C1 segment of cervical spinal cord (tissue), 14 donors: ENCODE measurements at regions not wholly inside any gene's neighbourhood (a gene's known extent, or its start where the extent isn't known, plus 50 kb on each side); places are given as distances from the start of the nearest gene placed in this dataset.

Source experiments
- DNase-seq, 14 donors: peaks; one replicate each; lab custom pipeline; 2025; lab: John Stamatoyannopoulos, UW

DNA sequence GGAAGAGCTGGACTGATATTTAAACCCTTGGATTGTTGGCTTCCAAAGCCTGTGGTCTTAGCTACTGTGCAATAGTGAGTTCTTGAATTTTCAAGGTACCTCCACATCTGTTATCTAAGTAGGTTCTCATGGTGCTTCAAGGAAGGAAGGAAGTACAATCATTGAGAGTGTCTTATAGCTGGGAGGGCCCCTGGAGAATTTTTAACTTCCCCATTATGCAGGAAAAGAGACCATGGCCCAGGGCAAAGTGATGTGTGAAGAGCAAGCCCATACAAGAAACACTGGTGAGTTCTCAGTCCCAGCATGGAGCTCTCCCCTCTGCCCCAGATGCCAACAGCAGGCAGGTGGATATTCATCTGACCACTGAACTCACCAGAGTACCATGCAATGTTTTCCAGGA lies 169.0 kb upstream of the IRX6 start:
- no peak for DNase-seq

DNA sequence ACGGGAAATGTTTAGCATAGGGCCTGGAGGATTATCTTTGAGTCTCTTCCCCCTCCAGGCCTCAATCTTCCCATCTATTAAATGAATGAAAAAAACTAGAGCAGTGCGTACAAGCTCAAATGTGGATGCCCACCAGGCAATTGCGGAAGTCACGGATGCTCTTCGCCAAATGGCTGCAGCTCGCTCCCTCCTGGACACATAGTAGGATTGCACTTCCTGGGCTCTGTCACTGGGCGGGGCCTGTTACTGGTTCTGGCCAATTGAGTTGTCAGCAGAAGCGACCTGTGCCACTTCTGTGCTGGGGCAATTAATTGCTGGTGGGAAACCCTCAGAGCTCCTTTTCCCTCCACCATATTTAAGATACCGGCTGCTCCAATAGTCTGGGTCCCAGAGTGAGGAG lies 168.2 kb upstream of the IRX6 start:
- DNase-seq, result no peak

DNA sequence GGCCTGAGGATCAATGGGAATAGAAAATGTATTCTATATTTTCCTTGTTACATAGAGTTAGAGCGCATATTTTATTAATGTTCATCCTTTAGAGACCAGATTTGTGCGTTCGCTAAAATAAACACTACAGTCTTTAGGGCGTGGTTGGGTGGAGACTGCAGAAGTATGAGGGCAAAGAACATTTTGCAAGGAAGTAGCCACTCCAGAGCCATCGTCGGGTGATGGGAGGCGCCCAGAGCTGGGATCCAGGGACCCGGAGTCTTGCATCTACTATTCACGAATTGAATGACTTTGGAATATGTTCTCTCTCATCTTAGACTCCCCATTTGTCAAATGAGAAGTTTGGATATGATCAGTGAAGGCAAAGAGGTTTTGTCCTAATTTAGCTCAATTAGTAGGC lies 154.2 kb upstream of the IRX6 start:
- DNase-seq, result no peak

DNA sequence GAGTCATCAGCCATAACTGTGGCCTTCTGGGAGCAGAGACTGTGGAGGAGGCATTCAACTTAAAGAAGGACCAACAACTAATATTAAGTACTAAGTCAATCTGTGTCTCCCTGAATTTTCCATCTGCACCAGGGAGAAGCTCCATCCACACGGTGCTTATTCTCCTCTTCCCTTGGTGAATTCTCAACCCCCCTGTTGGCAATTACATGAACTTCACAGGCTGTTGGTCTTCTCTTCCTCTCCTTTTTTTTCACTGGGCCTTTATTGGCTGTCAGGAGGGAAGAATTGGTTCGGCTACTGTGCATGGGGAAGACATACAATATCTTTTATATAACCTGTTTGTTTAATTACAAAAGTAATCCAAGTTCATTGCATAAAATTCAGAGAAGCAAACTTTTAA lies 152.8 kb upstream of the IRX6 start:
- no peak for DNase-seq

DNA sequence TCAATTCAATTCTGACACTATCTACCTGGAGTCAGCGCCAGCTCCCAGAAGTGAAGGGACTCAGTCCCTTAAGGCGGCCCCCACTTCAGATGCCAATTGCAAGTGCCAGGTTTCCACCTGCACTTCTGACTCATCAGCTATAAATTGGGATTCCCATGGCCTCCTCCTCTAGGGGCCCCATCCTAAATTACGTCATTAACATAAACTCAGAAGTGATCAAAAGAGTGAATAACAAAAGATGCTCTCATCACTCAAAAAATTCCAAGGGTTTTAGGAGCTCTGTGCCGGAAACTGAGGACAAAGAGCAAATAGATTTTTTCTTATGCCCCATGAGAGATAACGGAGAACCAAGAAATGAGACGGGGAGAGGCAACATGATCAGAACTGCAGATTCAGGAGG lies 148.6 kb upstream of the IRX6 start:
- no peak for DNase-seq

DNA sequence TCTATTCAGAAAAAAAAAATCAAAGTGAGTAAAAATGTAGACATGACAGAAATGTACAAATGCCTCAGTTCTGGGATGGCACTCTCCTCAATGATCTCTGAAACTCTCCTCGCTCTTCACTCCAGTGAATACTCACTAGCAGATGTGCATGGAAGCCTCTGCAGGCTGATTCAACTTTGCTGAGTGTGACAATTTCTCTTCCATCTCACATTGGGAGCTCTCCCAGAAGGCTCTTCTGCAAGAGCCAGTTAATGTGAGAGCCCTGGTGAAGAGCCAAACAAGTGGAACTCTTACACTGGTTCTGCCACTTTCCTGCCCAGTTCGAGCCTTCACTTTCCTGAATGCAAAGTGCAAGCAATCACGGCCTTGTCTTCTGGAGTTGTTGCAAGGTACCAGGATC lies 147.1 kb upstream of the IRX6 start:
- no peak for DNase-seq

DNA sequence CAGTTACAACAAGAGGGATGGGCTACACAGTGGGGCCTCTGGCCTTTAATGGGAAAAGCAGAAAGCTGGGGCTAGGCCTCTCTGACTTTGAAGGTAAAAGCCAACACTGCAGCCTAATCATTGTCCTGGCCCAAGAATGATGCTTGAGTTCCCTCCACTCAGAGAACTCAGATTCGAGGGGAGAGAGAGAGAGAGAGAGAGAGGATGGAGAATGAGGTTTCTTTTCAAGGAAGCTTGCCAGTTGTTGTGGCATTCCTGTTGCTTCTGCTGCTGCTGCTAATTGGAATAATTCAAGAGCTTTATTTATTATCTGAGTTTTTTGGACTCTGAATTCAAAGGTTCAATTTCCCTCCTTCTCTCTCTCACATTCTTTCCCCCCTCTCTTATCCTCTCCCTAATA lies 144.6 kb upstream of the IRX6 start:
- DNase-seq, result no peak

DNA sequence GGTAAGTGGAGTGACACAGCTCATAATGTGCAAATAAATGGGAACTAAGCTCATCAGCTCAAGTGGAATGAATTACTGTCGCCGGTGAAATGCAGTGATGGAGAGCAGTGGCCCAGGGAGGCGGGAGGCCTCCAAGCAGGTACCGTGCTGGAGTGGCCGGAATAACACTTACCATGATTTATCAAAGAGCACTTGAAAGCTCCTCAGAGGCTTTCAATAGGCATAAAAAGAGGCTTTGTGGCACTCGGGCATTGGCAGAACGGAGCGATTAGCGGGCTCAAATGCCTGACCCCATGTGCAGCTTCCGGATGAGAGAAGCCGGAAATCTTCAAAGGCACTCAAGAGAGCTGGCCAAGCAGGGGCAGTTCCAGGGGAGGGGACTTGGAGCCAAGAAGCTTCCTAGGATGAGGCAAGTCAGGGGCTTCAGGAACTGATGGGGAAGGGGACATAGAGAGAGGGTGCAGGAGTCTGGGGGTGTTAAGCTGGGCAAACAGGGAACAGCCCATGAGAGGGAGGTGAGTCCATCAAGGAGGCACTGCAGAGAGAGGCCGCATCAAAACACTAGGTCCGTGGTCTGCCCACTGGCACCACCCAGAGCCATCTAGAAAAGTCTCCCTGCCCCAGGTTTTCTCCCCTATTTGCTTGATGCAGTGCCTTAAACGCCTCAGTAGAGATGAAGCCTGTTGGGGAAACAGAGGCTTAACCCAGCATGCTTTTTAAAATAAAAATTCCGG lies 144.0 kb upstream of the IRX6 start:
- DNase-seq, result no peak

DNA sequence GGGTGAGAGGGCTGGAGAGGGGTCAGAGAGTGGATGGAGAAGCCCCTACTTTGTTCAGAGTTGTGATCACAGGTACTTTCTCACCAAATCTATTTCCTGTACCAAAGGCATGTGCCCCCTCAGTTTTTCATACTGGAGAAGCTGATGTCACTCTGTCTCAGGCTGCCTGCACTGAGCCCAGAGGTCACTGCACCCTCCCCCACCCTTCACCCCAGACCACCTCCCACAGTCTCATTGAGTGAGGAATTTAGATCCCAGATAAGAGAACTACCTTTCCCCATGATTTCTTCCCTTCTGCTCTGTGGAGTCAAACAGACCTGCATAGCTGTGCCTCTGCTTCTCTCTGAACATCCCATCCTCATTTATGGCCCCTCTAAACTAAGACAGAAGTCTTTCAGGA lies 140.0 kb upstream of the IRX6 start:
- DNase-seq, result no peak

DNA sequence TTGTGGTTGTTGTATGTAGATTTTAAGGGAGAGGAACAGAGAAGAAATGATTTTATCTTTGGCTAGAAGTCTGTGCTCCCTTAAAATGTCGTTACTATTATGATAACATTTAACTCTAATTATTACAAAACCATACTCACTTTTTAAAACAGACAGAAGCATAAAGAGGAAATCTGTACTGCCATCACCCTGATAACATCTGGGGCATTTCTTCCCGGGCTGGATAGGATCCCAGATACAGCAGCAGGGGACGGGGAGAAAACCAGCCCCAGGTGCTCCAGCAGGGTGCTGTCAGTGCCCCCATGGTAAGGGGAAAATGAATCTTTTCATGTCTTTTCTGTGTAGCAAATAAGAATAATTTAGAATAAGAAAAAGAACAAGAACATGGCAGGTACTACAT lies 139.4 kb upstream of the IRX6 start:
- no peak for DNase-seq

DNA sequence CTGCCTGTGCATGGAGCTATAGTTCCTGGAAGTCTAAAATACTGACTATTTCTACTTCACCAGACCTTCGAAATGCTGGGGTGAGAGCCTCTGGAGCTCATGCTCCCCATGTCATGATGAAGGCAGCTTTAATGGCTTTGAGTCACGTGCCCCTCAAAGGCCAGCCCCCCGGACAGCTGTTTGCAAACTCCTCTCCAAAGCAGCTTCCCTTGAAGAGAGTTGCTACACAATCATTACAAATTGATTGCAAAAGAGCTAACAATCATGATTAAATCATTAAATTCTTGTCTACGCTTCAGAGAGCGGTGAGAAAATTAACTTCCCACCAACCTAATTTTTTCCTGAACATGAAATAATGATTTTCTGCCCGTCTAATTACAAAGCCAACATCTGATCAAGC lies 134.8 kb upstream of the IRX6 start:
- DNase-seq, result no peak

DNA sequence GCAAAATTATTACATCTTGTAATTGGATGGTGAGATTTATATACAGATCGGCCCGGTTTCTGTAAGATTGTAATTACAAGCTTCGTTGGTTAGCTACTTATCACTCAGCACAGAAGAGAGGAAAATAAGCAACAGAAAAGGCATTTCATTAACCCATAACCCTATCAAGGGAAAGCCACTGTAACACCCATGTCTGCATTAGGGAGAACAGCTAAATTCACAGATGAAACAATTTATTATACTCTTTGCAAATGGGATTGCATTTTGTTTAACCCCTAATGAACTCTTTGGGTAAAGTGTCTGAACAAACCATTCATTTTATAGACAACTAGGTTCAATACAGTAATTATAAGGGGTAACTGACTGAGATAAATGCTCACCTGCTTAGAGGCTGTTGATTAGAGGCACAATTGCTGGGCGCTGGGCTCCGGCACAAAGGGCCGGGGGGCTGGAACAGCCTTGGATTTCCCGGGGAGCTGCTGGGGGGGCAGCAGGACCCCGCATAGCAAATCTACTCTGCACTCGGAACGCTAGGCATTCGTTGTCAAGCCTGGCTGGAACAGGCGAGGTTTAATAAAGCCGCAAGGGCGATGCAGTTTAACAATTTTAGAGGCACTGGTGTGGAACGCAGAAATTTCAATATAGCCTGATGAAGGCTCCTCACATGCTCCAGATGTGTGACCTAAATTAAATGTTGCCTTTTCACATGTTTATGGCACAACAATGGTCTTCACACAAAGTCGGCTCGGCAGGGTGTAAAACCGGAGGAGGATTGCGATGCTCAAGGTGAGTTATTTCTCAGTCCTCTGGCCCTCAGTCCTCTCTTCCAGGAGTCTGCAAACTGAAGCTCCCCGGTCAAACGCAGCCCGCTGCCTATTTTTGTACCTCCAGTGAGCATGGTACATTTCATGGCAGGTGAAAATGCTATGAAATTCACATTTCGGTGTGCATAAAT lies 134.0 kb upstream of the IRX6 start:
- DNase-seq, result no peak

DNA sequence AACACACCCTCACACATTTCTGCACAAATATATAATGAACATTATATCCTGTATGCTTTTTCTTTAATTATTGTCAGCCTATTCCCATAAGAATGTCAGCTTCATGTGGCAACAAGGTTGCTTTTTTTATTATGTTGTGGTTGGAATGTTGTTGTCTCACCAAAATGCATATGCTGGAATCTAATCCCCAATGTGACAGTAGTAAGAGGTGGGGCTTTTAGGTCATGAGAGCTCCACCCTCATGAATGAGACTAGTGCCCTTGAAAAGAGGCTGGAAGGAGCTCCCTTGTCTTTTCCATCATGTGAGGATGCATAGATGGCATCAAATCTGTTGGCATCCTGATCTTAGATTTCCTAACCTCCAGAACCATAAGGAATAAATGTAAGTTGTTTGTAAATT lies 131.3 kb upstream of the IRX6 start:
- no peak for DNase-seq

DNA sequence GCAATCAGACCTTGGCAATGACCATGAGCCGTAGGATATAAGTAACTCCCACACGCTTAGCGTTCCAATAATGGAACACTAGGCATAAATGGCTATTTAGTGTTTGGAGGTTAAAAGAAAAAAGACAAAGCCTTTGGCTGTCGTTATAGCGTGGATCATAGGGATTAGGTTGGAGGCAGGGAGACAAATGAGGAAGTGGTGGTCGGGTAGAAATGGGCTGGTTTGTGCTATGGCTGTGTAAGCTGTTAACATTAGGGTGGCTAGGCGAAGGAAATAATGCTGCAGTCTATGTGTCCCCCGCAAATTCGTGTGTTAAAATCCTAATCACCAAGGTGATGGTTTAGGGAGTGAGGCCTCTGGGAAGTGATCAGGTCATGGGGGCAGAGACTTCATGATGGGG lies 120.4 kb upstream of the IRX6 start:
- no peak for DNase-seq

DNA sequence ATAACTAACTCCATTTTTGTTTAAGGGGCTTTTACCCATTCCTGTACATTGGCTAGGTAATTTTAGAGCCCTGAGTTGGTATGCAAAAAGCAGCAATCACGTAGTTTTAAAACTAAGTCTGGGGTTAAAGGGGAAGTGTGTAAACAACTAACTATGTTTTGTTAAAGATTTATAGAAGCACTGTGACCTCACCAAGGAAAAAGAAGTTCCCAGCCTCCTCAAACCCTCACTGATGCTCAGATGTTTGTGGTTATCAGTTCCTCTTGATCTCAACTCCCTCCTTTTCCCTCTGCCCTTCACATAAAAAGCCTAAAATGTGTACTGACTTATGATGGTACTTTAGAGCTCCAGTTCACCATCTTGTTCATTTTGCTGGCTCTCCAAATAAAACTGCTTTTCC lies 119.9 kb upstream of the IRX6 start:
- DNase-seq, result no peak

DNA sequence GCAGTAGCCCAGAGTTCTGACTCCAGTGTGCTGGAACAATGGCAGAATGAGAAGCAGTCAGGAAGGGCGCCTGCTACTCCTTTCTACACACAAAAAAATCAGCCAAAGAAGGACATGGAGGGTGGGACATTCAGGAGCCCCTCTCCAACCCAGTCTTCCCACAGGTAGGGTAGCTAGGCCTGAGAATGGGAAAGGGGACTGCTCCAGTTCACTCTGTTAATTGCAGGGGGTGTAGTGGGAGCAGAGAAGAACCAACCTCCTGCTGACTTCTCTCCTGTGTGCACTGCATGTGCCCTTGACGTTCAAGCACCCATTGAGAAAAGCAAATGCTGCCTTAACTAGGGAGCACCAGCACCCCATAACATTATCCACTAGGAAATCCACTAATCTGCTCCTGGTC lies 119.1 kb upstream of the IRX6 start:
- DNase-seq, result no peak

DNA sequence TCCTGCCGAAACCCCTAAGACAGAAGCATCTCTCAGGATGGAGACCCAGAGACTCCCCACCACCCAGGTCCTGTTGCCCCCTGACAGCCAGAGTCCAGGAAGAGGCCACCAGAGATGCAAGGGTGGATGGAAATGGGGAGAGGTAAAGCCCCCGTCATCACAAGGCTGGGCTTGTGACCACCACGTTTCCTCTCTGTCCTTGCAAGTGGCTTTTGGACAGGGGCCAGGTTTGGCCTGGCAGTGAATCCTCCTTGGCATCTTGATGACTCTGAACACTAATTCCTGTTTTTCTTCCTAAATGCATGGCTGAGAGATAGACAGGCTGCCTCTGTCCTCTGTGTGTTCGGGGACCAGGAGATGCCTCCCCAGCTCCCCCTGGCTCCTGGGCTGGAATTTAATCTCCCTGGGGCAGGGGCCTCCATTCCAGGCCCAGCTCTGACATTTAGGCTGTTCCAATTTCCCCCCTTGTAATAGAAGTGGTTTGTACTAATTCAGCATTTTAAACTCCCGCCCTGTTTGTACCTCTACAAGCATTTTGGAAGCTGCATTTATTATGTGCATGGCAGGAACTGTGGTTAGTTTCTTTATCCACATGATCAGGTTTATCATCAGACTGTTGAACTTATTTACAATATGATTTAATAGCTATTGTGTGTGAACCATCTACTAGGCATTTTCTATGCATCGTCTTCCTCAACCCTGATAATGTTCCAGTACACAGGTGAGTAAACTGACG lies 116.1 kb upstream of the IRX6 start:
- DNase-seq, result no peak

DNA sequence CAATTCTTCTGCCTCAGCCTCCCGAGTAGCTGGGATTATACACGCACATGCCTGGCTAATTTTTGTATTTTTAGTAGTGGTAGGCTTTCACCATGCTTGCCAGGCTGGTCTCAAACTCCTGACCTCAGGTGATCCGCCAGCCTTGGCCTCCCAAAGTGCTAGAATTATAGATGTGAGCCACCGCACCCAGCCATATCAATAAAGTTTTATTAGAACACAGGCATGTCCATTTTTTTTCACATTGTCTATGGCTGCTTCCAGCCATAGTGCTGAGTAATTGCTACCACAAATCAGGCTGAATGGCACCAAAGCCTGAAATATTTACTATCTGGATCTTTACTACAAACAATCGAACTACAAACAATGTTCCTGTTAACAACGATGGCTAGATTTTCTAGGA lies 114.4 kb upstream of the IRX6 start:
- DNase-seq, result no peak

DNA sequence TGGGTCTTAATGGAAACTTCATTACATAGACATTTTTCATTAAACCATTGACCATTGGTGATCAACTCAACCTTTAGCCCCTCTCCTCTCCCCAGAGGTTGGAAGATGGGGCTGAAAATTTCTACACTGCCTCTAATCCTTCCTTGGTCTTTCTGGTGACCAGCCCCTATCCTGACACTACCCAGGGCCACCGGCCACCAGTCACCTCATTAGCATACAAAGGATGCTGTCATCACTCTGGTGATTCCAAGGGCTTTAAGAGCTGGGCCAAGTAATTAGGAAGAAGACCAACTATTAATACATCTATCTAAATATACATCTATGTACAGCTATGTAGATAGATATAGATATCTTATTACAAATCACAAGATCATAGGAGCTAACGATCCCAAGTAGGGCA lies 111.2 kb upstream of the IRX6 start:
- DNase-seq, result no peak

DNA sequence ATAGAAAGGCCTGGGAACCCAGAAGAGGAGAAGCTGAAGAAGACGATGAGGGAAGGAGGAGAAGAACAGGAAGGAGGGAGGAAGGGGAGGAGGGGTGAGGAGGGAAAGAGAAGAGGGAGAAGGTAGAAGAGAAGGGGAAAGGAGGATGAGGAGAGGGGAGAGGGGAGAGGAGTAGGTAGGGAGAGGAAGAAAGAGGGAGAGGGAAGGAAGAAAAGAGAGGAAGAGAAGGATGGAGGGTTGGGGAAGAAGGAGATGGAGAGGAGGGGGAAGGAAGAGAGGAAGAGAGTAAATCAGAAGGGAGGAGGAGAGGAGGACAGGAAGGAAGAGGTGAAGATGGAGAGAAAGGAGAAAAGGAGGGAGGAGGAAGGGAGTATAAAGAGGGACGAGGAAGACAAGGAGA lies 109.6 kb upstream of the IRX6 start:
- no peak for DNase-seq

DNA sequence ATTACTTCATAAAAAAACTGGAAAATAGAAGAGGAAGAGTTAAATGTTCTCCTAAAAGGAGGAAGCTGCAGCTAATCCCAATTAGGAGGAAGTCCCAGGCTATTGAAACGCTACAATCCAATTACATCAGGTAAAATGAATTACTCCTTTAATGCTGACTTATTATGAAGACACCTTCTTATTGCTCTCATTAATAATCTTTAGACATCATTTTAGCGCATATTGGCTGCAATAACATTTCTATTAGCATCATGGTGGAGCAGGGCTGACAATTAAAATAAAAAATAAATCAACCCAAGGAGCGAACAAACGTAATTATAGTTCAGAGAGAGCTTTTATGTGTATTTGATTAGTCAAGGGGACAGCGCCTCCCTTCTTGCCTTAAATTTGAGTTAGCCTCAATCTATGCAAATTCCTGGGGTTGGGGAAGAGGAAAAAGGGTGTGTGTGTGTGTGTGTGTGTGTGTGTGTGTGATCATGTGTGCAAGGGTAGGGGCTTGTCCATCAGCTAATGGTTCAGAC lies 109.0 kb upstream of the IRX6 start:
- DNase-seq, result no peak

DNA sequence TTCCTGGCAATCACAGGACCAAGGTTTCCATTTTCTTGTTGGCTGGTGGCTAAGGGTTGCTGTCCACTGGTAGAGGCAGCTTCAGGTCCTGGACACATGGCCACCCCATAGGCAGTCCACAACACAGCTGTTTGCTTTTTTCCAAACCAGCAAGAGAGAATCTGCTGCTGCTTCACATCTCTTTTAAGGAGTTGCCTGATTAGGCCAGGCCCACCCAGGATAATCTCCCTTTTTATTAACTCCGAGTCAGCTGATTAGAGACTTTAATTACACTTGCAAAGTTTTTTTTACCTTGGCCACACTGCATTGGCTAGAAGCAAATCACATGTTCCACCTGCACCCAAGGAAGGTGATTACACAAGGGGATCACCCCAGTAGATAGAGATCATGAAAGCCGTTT lies 106.6 kb upstream of the IRX6 start:
- no peak for DNase-seq
